Activated naive CD4-positive, alpha-beta T cell treated with Interleukin-2 at 50 U/mL for 16 hours (primary cell): ENCODE measurements at regions not wholly inside any gene's neighbourhood (a gene's known extent, or its start where the extent isn't known, plus 50 kb on each side); places are given as distances from the start of the nearest gene placed in this dataset.

Source experiments
- DNase-seq: peaks from one replicate; pipeline ENCODE4 v3.0.0-alpha.2; 2020

DNA sequence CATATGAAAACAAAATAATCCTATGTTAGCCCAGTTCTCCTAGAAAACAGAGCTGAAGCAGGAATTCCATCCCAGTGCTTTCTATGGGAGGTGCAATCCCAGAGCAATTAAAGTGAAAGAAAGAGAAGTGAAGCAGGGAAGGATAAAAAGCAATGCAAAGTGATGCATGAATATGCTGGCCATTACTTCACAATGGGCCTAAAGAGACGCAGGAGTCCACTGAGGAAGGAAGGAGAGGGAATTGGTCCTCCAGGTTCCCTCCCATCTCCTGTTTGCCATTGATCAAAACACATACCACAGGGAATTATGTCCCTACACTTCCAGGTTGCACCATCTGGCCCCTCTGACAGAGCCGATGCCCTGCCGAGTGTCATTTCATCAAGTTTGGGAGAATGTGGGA, 392.2 kb upstream of the NFE2L3 start:
- DNase-seq: no peak

- DNase-seq: no peak
Measured at GRCh38 chr7:25762511-25763462, 389.2 kb upstream of the NFE2L3 start.

DNA sequence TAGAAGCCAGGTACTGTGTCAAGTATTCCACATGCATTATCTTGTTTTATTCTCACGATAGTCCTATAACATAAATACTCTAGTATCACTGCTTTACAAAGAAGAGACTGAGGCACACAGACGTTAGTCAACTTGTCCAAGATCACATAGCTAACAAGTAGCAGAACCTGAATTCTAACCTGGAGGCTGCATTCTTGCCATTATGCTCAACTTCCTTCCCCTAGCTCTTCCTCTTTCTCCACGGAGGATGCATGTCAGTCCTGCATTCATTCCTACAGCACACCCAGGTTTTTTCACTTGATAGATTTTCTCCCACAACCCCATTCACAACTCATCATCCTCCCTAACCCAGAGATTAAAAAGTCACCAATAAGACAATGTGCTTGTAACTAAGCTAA, 388.5 kb upstream of the NFE2L3 start:
- DNase-seq: no peak

- no peak for DNase-seq
Measured at GRCh38 chr7:25765110-25765655, 386.8 kb upstream of the NFE2L3 start.

DNA sequence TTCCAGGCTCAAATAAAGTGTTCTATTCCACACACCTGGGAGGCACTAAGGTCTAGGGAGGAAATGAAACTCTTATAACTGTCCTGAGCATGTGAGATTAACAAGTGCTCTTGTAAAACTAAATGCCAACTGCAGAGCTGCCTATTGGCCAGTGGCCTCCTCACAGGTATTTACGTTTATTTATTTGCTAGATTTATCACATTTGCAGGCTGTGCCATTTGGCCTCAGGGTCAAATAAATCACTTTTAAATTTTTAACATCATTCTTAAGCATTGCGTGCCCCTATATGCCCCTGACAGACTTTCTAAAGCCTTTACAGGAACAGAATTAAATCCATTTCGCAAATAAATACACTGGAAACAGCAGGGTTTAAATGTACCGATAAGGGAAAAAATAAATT, 381.8 kb upstream of the NFE2L3 start:
- DNase-seq: no peak

DNA sequence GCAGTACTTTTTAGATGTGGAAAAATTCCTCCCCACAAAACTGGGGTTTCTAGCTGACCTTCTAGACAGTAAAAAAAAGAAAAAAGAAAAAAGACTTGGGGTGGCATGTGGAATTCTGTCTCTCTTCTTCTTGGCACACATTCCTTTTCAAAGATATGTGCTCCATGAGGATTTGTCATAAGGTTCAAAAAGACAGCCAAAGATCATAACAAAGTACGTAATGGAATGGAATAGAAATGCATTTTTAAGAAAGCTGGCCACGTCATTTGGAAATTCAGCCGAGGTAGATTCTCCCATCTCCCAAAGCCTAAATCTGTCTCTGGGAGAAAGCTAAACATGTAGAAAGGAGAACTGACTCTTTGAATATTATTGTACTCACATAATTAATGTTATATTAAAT, 381.3 kb upstream of the NFE2L3 start:
- DNase-seq: no peak

DNA sequence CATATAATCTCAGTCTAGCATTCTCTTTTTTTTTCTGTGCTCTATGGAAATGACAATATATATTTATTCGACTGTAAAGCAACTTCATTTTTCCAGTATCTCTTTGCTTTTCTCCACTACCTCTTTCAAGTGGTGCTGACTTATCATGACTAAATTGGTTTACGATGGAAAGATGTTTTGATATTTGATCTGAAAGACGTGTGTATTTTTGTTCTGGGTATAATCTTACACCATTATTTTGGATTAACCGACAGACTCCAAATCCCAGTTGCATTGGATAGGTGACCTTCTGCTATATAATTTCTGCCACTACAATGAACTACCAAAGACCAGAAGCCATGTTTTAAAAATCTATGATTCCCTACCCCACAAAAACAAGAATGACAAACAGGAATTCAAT, 380.5 kb upstream of the NFE2L3 start:
- no peak for DNase-seq

DNA sequence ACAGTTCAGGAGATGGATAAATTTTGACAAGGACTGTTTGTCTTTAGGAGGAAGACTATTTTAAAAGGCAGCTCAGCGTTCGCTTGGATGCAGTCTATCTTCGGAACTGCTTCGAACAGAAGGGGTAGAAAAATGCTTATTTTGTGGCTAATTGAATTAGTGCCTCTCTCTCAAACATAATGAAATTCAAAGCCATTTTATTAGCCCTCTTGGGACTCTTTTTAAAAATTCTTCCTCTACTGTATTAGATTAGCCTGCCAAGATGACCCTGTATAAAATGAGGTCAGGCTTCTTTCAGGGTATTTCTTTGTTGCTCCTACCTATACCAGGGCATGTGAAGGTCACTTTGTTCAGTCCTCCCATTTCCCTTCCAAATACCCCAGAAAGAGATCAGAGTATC, 379.2 kb upstream of the NFE2L3 start:
- no peak for DNase-seq

DNA sequence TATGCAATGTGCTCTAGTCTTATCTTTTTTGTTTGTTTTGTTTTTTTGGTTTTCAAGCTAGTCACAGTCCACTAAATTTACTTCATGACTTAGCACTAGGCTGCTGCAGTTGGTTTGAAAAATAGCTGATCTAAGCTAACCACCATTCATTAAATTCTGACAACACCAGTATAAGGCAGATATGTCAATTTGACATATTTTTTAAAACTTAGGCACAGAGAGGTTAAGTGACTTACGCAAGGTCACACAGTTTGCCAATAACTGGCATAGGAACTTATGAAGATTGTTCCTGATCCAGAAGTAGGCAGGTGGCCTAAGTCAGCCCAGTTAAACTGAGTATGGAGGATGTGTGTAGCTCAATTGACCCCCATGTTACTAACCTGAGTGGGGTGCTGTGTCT, 377.3 kb upstream of the NFE2L3 start:
- DNase-seq: no peak

DNA sequence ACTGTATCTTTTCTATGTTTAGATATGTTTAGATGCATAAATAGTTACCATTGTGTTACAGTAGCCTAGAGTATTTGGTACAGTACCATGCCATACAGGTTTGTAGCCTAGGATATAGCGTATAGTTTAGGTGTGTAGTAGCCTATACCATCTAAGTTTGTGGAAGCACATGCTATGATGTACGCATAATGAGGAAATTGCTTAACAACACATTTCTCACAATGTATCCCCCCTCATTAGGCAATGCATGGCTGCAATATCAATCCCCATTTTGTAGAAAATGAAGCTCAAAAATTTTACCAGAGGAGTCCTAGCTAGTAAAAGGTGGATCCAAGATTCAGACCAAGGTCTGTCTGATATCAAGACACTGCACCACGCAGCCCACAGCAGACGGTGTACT, 376.4 kb upstream of the NFE2L3 start:
- no peak for DNase-seq

DNA sequence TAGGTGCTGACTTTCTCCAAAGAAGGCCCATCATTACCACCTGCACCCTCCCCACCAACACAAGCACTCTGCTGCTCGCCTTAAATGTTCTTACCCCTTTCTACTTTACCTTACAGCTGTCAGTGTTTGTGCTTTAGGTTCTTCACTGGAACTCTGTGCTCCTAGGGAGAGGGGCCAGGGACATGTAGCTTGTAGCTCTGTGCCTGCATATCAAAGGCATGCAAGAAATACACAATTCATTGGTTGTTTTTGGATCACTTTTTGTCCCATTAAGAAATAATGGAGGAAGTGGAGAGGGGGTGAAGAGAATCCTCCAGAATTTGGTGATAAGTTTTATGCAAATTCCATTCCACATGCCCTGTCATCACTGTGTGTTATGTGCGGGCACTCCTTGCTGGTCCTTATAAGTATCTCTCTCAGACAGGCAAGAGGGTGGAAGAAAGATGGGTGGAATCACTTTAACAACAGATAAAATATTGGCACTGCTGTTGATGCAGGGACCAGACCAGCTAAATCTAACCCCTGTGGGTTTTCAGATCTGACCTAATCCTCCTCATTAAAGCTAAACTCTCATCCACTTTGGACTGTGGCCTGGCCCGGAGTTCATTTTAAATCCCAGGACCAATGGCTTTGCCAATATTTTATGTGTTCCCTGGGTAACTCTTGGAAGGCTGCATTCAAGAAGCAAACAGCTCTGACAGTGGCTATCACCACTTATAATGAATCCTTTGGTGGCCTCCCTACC, 375.8 kb upstream of the NFE2L3 start:
- DNase-seq: no peak

DNA sequence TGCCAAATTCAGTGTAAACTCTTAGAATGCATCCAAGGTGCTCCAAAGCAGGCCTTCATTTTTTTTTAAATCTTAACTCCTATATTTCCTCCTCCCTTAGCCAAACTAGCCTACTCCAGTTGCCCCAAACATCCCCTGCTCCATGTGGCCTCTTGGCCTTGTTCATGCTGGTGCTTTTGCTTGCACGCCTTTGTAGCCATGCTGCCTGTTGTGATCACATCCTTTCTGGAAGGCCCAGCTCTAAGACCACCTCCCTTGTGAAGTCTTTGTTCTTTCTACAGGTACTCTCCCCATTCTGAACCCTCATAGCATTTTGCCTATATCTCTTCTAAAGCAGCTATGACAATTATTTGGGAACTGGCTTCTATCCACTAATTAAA, 375.3 kb upstream of the NFE2L3 start:
- DNase-seq: no peak

GRCh38 chr7:25777969-25778708, 373.9 kb upstream of the NFE2L3 start:
- no peak for DNase-seq

DNA sequence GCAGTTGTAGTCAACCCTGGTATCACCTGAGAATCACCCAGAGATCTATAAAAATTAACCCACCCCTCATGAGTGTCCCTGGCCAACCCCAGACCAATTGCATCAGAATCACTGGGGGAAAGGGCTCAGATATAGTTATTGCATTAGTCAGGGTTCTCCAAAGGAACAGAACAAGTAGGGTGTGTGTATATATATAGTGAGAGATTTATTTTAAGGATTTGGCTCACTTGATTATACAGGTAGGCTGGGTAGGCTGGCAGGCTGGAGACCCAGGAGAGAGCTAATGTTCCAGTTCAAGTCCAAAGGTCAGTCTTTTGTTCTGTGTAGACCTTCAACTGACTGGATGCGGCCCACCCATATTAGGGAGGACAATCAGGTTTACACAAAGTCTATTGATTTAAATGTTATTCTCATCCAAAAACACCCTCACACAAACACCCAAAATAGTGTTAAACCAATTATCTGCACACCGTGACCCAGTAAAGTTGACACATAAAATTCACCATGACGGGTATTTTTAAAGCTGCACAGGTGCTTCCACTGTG, 372.9 kb upstream of the NFE2L3 start:
- DNase-seq: no peak

- DNase-seq: no peak
Measured at GRCh38 chr7:25780904-25781303, 371.1 kb upstream of the NFE2L3 start.

DNA sequence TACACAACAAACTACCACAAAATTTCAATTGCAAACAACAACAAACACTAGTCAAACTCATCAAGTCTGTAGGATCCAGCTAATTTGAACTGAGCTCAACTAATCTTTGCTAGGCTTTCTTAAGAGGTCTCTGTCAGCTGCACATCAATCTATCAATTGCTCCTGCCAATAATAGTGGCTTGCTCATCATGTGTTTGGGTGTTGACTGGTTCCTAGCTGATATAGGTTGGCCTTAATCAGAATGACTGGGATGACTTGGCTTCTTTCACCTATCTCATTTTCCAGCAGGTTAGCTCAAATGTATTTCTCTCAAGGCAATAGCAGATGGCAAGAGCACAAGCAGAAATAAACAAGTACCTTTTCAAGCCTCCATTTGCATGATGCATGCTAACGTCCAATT, 370.3 kb upstream of the NFE2L3 start:
- DNase-seq: no peak

GRCh38 chr7:25786936-25787335, 365.1 kb upstream of the NFE2L3 start:
- DNase-seq: no peak

DNA sequence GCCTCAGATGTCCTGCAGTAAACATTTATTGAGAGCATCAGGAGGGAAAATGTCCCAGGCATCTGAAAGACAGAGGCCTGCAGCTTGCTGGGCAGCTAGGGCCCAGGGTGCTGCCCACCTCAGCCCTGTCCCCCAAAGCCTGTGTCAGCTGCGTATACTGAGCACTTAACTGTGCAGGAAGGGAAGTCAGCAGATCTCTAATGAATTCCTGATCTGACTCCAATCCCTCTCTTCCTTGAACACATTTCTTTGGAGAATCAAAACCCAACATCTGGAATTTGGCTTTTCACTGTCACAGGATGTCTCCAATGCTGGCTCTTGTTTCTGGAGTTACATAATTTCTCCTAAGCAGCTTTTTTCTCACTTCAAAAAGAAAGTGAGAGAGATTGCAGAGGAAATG, 364.7 kb upstream of the NFE2L3 start:
- no peak for DNase-seq

- DNase-seq: no peak
Measured at GRCh38 chr7:25788371-25788770, 363.6 kb upstream of the NFE2L3 start.

DNA sequence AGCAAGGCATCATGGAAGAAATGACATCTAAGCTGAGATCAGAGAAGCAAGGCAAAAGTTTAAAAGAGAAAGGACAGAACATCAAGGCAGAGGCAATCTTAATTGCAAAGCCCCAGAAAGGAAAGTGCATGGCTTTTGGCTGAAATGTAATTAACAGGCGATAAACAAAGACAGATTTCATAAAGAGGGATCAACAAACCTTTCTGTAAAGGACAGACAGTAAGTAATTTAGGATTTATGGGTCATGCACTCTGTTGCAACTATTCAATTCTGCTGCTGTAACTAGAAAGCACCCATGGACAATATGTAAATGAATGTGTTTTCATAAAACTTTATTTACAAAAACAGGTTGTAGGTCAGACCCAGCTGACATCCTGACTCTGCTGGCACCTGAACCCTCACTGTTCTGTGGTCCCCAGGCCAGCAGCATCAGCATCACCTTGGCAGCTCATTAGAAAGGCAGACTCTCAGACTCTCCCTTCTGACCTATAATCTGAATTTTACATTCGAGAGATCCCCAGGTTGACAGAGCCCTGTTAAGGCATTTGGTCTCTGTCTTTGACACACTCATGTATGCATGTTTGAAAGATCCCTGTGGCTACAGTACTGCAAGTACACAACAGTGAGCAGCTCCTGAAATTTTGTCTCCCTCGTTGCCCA, 362.9 kb upstream of the NFE2L3 start:
- no peak for DNase-seq

DNA sequence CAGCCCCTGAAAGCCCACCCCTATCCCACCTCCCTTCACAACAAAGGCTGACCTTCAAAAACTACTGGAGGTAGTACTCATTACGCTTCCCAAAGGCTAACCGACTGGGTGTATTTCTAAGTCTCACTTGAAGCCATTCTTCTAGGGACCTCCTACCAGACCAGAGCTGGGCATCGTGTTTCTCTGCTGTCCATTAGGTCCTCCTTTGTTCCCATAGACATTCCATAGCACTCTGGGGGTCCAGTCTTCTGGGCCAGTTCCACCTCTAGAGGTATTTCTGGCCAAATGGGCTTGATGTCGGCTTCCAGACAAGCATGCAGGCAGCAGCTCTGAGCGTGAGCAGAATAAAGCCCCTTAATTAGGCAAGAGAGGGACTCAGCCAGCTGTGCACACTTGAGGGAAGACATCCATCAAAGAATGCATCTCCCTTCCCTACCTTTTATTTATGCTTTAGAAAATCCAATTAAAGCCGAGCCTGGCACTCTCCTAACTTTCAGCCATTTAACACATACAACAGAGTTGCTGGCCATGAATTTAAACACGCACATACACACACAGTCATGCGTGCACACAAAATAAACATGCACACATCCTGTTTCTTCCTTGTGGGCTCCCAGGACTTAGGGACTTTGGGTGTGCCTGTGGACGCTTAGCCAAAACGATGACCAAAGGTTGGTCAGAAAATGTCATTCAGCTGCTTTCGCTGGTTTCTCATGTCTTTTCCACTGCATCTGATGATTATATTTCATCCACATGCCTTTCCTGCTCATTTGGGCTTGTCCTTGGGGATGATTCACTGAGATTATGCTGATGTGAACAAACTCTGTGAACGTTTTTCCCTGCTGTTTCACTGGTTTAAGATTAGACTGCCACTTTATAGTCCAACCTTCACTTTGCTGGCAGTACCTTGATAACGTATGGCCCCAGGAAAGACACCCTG, 362.0 kb upstream of the NFE2L3 start:
- DNase-seq: no peak
